ENCODE measurements at regions not wholly inside any gene's neighbourhood (a gene's known extent, or its start where the extent isn't known, plus 50 kb on each side); places are given as distances from the start of the nearest gene placed in this dataset.

GRCh38 chr5:172567843-172568242, 73.2 kb upstream of the NEURL1B start:
- TF ChIP-seq TOX (CRISPR knock-in tag; IDR thresholded peaks at IDR 0.05; ENCODE audit: borderline replicate concordance) (no peak), BACH2 (CRISPR knock-in tag; IDR thresholded peaks at IDR 0.05; ENCODE audit: borderline replicate concordance) (no peak), ZNF8 (CRISPR knock-in tag; IDR thresholded peaks at IDR 0.05) (no peak), ZNF565 (CRISPR knock-in tag; conservative IDR thresholded peaks at IDR 0.05; ENCODE audit: low read depth) (no peak), CREB5 (CRISPR knock-in tag; IDR thresholded peaks at IDR 0.05; ENCODE audit: low read depth) (no peak), PPARA (CRISPR knock-in tag; IDR thresholded peaks at IDR 0.05; ENCODE audit: borderline replicate concordance) (no peak), PATZ1 (CRISPR knock-in tag; IDR thresholded peaks at IDR 0.05; ENCODE audit: borderline replicate concordance) (no peak), ZNF70 (CRISPR knock-in tag; IDR thresholded peaks at IDR 0.05) (no peak), ZFP30 (CRISPR knock-in tag; IDR thresholded peaks at IDR 0.05) (no peak), ZC3H10 (CRISPR knock-in tag; IDR thresholded peaks at IDR 0.05) (no peak), TCF4 (CRISPR knock-in tag; IDR thresholded peaks at IDR 0.05; ENCODE audit: borderline replicate concordance) (no peak), ZFP3 (CRISPR knock-in tag; IDR thresholded peaks at IDR 0.05) (no peak), SNAI2 (CRISPR knock-in tag; IDR thresholded peaks at IDR 0.05) (no peak), OSR1 (CRISPR knock-in tag; IDR thresholded peaks at IDR 0.05) (no peak), ESRRG (CRISPR knock-in tag; IDR thresholded peaks at IDR 0.05) (no peak), ISL1 (CRISPR knock-in tag; IDR thresholded peaks at IDR 0.05) (no peak)
- TF ChIP-seq, protein P1, sequence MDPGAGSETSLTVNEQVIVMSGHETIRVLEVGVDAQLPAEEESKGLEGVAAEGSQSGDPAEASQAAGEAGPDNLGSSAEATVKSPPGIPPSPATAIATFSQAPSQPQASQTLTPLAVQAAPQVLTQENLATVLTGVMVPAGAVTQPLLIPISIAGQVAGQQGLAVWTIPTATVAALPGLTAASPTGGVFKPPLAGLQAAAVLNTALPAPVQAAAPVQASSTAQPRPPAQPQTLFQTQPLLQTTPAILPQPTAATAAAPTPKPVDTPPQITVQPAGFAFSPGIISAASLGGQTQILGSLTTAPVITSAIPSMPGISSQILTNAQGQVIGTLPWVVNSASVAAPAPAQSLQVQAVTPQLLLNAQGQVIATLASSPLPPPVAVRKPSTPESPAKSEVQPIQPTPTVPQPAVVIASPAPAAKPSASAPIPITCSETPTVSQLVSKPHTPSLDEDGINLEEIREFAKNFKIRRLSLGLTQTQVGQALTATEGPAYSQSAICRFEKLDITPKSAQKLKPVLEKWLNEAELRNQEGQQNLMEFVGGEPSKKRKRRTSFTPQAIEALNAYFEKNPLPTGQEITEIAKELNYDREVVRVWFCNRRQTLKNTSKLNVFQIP (CRISPR knock-in tag; IDR thresholded peaks at IDR 0.05; ENCODE audit: borderline replicate concordance, low read depth) = no peak
- TF ChIP-seq, protein P2, sequence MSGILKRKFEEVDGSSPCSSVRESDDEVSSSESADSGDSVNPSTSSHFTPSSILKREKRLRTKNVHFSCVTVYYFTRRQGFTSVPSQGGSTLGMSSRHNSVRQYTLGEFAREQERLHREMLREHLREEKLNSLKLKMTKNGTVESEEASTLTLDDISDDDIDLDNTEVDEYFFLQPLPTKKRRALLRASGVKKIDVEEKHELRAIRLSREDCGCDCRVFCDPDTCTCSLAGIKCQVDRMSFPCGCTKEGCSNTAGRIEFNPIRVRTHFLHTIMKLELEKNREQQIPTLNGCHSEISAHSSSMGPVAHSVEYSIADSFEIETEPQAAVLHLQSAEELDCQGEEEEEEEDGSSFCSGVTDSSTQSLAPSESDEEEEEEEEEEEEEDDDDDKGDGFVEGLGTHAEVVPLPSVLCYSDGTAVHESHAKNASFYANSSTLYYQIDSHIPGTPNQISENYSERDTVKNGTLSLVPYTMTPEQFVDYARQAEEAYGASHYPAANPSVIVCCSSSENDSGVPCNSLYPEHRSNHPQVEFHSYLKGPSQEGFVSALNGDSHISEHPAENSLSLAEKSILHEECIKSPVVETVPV (CRISPR knock-in tag; IDR thresholded peaks at IDR 0.05) = no peak

DNA sequence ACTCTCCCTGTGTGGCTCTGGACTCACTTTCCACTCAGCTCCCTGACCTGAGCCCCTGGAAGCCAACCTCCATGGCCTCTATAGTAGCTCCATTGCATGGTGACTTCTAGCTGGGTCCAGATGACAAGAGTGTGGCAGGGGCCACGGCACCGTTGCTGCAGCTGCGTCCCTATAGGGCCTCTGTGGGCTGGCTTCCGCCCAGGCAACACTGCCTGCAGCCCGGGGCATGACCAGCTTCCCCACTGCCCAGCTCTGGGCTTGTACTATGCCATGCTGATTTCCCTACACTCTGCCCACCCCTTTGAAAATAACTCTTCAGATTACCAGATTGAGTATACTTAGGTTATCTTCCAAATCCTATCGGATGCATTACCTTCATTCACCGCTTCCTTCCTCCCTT, 73.8 kb upstream of the NEURL1B start:
- TF ChIP-seq BACH2 (CRISPR knock-in tag; IDR thresholded peaks at IDR 0.05; ENCODE audit: borderline replicate concordance) (no peak), PPARA (CRISPR knock-in tag; IDR thresholded peaks at IDR 0.05; ENCODE audit: borderline replicate concordance) (no peak), ZNF70 (CRISPR knock-in tag; IDR thresholded peaks at IDR 0.05) (no peak), ZFP3 (CRISPR knock-in tag; IDR thresholded peaks at IDR 0.05) (no peak), PATZ1 (CRISPR knock-in tag; IDR thresholded peaks at IDR 0.05; ENCODE audit: borderline replicate concordance) (no peak), ZNF8 (CRISPR knock-in tag; IDR thresholded peaks at IDR 0.05) (no peak), TCF4 (CRISPR knock-in tag; IDR thresholded peaks at IDR 0.05; ENCODE audit: borderline replicate concordance) (no peak), ISL1 (CRISPR knock-in tag; IDR thresholded peaks at IDR 0.05) (no peak), CSDC2 (CRISPR knock-in tag; IDR thresholded peaks at IDR 0.05) (no peak), OSR1 (CRISPR knock-in tag; IDR thresholded peaks at IDR 0.05) (no peak)
- ATAC-seq = no peak

More at GRCh38 chr5:172567843-172568242, 73.2 kb upstream of the NEURL1B start:
- ATAC-seq = no peak

DNA sequence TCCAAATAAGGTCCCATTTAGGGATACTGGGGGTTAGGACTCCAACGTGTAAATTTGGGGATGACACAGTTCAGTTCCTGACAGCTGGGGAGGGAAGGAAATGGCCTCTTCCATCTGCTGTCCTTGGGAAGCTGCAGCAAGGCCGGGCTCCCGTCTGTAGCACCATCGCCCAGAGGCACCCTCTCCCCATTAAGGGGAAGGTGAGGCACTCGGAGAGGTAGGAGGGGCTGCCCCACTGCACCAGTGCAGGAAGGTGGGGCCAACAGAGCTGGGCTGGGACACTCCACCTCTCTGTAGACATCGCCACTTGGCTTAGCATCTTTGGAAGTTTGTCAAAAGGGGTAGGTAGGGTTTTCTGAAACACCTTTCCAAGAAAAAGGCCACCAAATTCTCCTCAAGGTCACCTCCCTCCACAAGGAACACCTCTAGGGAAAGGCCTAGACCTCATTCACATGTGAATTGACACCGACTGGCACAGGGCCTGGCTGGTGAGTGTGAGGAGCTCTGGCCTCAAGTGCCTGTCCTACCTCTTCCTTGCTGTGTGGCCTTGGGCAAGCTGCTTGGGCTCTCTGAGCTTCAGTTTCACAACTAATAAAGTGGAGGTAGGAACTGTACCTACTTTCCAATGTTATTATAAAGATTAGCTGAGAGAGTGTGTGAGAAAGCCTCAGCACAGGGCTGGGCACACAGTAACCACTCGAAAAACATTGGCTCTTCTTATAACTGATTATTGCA, 75.0 kb upstream of the NEURL1B start:
- ATAC-seq = no peak

More for the DNA sequence above, 75.0 kb upstream of the NEURL1B start:
- no peak for TF ChIP-seq BACH2 (CRISPR knock-in tag; IDR thresholded peaks at IDR 0.05; ENCODE audit: borderline replicate concordance)
- TF ChIP-seq GLIS3 (CRISPR knock-in tag; IDR thresholded peaks at IDR 0.05) = no peak
- no peak for TF ChIP-seq OSR1 (CRISPR knock-in tag; IDR thresholded peaks at IDR 0.05)
- no peak for TF ChIP-seq ESRRG (CRISPR knock-in tag; IDR thresholded peaks at IDR 0.05)
- TF ChIP-seq ARNTL (CRISPR knock-in tag; IDR thresholded peaks at IDR 0.05; ENCODE audit: borderline replicate concordance, low read depth) = no peak
- no peak for TF ChIP-seq SNAI2 (CRISPR knock-in tag; IDR thresholded peaks at IDR 0.05)
- no peak for TF ChIP-seq TOX (CRISPR knock-in tag; IDR thresholded peaks at IDR 0.05; ENCODE audit: borderline replicate concordance)
- no peak for TF ChIP-seq ZNF8 (CRISPR knock-in tag; IDR thresholded peaks at IDR 0.05)
- TF ChIP-seq PATZ1 (CRISPR knock-in tag; IDR thresholded peaks at IDR 0.05; ENCODE audit: borderline replicate concordance) = no peak
- no peak for TF ChIP-seq TCF4 (CRISPR knock-in tag; IDR thresholded peaks at IDR 0.05; ENCODE audit: borderline replicate concordance)
- TF ChIP-seq PPARA (CRISPR knock-in tag; IDR thresholded peaks at IDR 0.05; ENCODE audit: borderline replicate concordance) = no peak
- TF ChIP-seq ZNF565 (CRISPR knock-in tag; conservative IDR thresholded peaks at IDR 0.05; ENCODE audit: low read depth) = no peak
- TF ChIP-seq ISL1 (CRISPR knock-in tag; IDR thresholded peaks at IDR 0.05) = no peak
- TF ChIP-seq, protein P1 (CRISPR knock-in tag; IDR thresholded peaks at IDR 0.05; ENCODE audit: borderline replicate concordance, low read depth) = no peak

Data from SK-N-SH treated with all-trans-retinoic acid at 6 μM for 48 hours (cell line).